ENCODE measurements at regions not wholly inside any gene's neighbourhood (a gene's known extent, or its start where the extent isn't known, plus 50 kb on each side); places are given as distances from the start of the nearest gene placed in this dataset.

DNA sequence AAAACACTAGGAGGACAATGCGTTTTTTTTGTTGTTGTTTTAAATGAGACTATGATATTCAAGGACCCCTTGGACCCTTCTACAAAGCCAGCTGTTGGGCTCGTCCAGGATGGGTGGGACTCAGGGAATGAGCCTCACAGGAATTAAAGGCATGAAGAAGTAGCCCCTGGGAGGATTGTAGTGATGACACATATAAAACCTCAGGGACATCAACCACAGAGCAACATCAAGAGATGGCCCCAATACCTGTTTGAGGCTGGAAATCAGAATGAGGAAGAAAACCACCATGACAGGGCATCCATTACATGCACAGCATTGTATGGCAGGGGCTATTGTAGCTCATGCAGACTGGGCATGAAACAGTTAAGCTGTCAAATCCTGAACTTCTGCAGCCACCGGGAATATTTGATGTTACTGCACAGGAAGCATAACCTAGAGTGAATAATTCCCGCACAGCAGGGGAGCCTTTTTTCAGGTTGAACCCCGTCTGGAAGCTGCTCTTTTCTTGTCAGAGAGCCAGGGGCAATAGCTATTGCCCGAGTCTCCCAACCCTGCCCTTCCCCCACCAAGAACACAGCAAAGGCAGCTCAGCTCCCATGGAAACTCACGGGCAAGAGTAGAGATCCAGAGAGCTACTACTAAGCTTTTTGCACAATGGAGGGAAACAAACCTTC is 140.2 kb upstream of the FGGY start:
- no peak for TF ChIP-seq POLR2A (IDR thresholded peaks at IDR 0.05)
- Histone ChIP-seq H3K9me3 (no peaks in the 10 kb centered on the region), H3K27me3 (no peaks in the 10 kb centered on the region), H3K36me3 (no peaks in the 10 kb centered on the region), H3K27ac (no peak overlapping the region), H3K4me1 (peaks cover 0 to 10% of the 10 kb centered on the region in 2 donors), H3K4me3 (replicated peaks in 1 of 3) (no peak overlapping the region)
- intact Hi-C loops (cut with DNase I), result loop anchor here (10.0 kb wide), 1 partner anchor 72 kb away; no protein-coding TSS in a partner anchor
- peak; percentile 42 to 47 for DNase-seq
- 22 to 26% methylated on average over 7 of the region's 7 CpGs for WGBS, 2 donors

DNA sequence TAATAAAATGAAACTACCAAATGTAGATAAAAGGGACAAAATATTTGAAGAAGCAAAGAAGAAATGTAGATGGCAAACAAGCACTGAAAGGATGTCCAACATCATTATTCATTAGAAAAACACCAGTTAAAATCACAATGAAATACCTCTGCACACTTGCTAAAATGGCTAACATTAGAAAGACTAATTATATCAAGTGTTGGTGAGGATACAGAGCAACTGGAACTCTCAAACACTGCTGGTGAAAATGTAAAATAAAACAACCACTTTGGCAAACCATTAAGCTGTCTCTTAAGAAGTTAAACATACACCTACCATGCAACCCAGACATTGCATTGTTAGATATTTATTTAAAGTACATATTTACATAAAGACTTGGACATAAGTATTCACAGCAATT is 138.6 kb upstream of the FGGY start:
- Histone ChIP-seq H3K4me3 (replicated peaks in 1 of 3) (no peak overlapping the region), H3K27me3 (no peaks in the 10 kb centered on the region), H3K4me1 (peaks cover 0 to 7% of the 10 kb centered on the region in 2 donors), H3K9me3 (no peaks in the 10 kb centered on the region), H3K36me3 (no peaks in the 10 kb centered on the region), H3K27ac (no peak overlapping the region)
- TF ChIP-seq, protein P1, sequence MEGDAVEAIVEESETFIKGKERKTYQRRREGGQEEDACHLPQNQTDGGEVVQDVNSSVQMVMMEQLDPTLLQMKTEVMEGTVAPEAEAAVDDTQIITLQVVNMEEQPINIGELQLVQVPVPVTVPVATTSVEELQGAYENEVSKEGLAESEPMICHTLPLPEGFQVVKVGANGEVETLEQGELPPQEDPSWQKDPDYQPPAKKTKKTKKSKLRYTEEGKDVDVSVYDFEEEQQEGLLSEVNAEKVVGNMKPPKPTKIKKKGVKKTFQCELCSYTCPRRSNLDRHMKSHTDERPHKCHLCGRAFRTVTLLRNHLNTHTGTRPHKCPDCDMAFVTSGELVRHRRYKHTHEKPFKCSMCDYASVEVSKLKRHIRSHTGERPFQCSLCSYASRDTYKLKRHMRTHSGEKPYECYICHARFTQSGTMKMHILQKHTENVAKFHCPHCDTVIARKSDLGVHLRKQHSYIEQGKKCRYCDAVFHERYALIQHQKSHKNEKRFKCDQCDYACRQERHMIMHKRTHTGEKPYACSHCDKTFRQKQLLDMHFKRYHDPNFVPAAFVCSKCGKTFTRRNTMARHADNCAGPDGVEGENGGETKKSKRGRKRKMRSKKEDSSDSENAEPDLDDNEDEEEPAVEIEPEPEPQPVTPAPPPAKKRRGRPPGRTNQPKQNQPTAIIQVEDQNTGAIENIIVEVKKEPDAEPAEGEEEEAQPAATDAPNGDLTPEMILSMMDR (IDR thresholded peaks at IDR 0.05), result no peak
- TF ChIP-seq POLR2A (IDR thresholded peaks at IDR 0.05), result no peak
- no peak for DNase-seq
- intact Hi-C loops (cut with DNase I), result loop anchor here (10.0 kb wide), 1 partner anchor 74 kb away; no protein-coding TSS in a partner anchor

DNA sequence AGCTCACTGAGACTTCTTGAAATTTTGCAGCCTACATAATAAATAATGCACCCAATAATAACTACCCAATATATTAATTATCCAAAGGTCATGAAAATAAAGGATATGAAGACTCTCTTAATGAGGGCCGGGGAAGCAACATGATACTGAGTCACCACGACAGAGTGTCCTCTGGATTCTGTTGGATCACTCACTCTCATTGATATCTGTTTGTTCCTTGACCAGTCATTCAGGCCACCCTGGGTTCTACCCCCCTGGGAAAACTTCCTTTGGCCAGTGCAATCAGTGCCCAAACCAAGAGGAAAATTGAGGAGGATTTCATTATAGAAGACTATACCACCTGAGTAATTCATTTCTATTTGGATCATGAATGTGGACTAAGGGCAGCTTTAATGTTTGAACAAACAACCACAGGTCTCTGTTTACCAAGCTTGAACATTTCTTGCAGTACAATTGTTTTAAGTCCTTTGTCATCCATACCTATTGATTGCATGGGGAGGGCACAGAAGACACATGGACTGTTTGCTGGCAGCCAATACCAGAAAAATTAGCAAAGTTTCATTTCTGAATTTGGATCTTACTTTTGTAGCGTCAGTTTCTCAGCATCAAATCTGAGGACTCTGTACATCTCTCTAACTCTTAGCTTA is 137.2 kb upstream of the FGGY start:
- peaks cover 0 to 7% of the 10 kb centered on the region in 2 donors for H3K4me1 ChIP-seq
- no peak overlapping the region for H3K27ac ChIP-seq
- no peaks in the 10 kb centered on the region for H3K36me3 ChIP-seq
- 48 to 92% methylated on average over 2 to 3 of the region's 3 CpGs for WGBS, 2 donors
- TF ChIP-seq POLR2A (IDR thresholded peaks at IDR 0.05), result no peak
- TF ChIP-seq, protein P1 (IDR thresholded peaks at IDR 0.05), result no peak
- no peaks in the 10 kb centered on the region for H3K27me3 ChIP-seq
- no peak for DNase-seq
- intact Hi-C loops (cut with DNase I), result loop anchor here (10.0 kb wide), 1 partner anchor 75 kb away; no protein-coding TSS in a partner anchor
- no peak overlapping the region for H3K4me3 ChIP-seq (replicated peaks in 1 of 3)
- H3K9me3 ChIP-seq, result no peaks in the 10 kb centered on the region

DNA sequence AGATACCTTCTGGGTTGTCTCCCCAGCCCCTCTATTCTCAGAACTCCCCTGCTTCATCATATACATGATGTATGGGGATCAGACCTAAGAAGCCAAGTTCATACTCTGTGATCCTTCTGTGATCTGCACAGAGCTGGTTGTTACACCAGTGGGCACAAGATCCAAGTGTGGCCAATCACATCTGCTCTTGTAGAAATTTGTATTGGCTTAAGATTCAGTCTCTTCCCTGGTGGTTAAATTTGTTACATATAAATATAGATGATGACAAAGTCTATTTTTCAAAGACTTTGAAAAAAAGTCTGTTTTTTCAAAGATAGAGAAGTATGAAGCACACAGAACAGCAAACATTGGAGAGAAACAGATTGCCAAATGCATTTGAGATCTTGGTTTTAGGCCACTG is 135.8 kb upstream of the FGGY start:
- no peak overlapping the region for H3K4me3 ChIP-seq (replicated peaks in 1 of 3)
- intact Hi-C loops (cut with DNase I), result no loop called here
- no peaks in the 10 kb centered on the region for H3K27me3 ChIP-seq
- no peaks in the 10 kb centered on the region for H3K9me3 ChIP-seq
- TF ChIP-seq POLR2A (IDR thresholded peaks at IDR 0.05), result no peak
- TF ChIP-seq, protein P1 (IDR thresholded peaks at IDR 0.05), result no peak
- no peak for DNase-seq
- no peak overlapping the region for H3K27ac ChIP-seq
- no peaks in the 10 kb centered on the region for H3K36me3 ChIP-seq
- H3K4me1 ChIP-seq, result peaks cover 0 to 7% of the 10 kb centered on the region in 2 donors

DNA sequence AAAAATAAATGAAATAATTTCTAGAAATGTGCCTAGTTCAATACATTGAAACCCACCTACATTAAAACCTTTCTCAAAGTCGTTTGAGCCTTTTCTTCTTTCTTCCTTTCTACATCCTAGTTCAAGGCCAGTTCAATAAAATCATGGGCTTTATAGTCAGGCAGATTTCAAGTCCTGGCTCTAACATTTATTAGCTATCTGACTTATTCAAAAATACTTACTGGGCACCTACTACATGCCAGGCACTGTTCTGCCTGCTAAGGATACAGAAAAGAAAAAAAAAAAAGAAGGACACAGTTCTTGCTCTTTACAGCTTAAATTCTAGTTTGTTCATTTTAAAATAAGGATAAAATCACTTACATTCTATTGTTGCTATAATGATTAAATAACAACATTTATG is 134.2 kb upstream of the FGGY start:
- intact Hi-C loops (cut with DNase I), result no loop called here
- Histone ChIP-seq H3K4me1 (no peaks in the 10 kb centered on the region), H3K4me3 (replicated peaks in 1 of 3) (no peak overlapping the region), H3K36me3 (no peaks in the 10 kb centered on the region), H3K9me3 (no peaks in the 10 kb centered on the region), H3K27ac (no peak overlapping the region), H3K27me3 (no peaks in the 10 kb centered on the region)
- TF ChIP-seq, protein P1 (IDR thresholded peaks at IDR 0.05), result no peak
- TF ChIP-seq POLR2A (IDR thresholded peaks at IDR 0.05), result no peak
- no peak for DNase-seq
- WGBS, 2 donors, result 35 to 74% methylated on average over 1 of the region's 1 CpG

Data from thyroid gland (tissue), 4 donors.